ENCODE measurements at regions not wholly inside any gene's neighbourhood (a gene's known extent, or its start where the extent isn't known, plus 50 kb on each side); places are given as distances from the start of the nearest gene placed in this dataset.

DNA sequence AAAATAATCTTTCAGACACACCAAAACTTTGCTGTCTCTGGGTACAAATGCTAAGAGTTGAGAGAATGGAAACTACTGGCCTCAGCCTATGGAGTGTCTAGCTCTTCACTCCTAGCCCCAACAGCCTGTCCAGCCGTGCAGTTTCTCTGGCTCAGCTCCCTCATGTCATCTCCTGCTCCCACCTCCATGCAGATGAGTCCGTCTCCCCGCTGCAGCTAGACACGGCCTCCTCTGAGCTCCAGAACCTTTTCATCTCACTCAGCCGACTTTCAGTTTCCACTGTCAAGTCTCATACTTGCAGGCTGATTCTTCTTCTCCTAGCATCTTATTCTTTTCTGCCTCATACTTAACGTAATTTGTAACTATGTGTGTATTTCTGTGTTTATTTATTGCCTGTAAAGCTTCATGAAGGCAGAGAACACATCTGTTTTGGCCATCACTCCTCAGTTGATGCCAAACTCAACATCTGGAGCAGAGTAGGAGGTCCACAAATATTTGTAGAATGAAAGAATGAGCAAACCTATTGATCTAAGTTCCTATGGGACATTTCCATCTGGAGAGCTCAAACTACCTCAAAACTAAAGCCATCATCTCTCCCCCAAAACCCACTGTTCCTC lies 139.8 kb upstream of the PWP1 start:
- peaks cover 2% of the 10 kb centered on the region; the same call in 1 of the 2 replicates for H3K9me3 ChIP-seq (ENCODE audit: insufficient read depth, low read depth, low read length)
- H3K79me2 ChIP-seq (ENCODE audit: insufficient read depth, low read length): no peaks in the 10 kb centered on the region
- H4K20me1 ChIP-seq (ENCODE audit: insufficient read depth, low read length, poor library complexity, severe bottlenecking): no peaks in the 10 kb centered on the region
- no peak overlapping the region for H3K4me2 ChIP-seq (ENCODE audit: low read depth, low read length, poor library complexity, severe bottlenecking)
- H2AFZ ChIP-seq (ENCODE audit: low read length): no peak overlapping the region
- no peaks in the 10 kb centered on the region for H3F3A ChIP-seq (ENCODE audit: low read depth)
- no peaks in the 10 kb centered on the region for H3K27me3 ChIP-seq (ENCODE audit: insufficient read depth, low read length, poor library complexity, severe bottlenecking)
- no peak overlapping the region for H3K9ac ChIP-seq (ENCODE audit: low read depth, low read length, poor library complexity, severe bottlenecking)
- no peak overlapping the region for H3K4me3 ChIP-seq (ENCODE audit: low read length, poor library complexity, severe bottlenecking)
- peaks cover 7% of the 10 kb centered on the region; the same call in 1 of the 2 replicates for H3K36me3 ChIP-seq (ENCODE audit: insufficient read depth, low read length)
- peaks cover 5% of the 10 kb centered on the region for H3K4me1 ChIP-seq (ENCODE audit: insufficient read depth, low read length, poor library complexity, severe bottlenecking)
- H3K9me2 ChIP-seq (replicated peaks; ENCODE audit: low read depth, low read length): no peaks in the 10 kb centered on the region
- TF ChIP-seq EZH2phosphoT487 (IDR thresholded peaks at IDR 0.05; ENCODE audit: borderline replicate concordance): no peak
- TF ChIP-seq, protein P1, sequence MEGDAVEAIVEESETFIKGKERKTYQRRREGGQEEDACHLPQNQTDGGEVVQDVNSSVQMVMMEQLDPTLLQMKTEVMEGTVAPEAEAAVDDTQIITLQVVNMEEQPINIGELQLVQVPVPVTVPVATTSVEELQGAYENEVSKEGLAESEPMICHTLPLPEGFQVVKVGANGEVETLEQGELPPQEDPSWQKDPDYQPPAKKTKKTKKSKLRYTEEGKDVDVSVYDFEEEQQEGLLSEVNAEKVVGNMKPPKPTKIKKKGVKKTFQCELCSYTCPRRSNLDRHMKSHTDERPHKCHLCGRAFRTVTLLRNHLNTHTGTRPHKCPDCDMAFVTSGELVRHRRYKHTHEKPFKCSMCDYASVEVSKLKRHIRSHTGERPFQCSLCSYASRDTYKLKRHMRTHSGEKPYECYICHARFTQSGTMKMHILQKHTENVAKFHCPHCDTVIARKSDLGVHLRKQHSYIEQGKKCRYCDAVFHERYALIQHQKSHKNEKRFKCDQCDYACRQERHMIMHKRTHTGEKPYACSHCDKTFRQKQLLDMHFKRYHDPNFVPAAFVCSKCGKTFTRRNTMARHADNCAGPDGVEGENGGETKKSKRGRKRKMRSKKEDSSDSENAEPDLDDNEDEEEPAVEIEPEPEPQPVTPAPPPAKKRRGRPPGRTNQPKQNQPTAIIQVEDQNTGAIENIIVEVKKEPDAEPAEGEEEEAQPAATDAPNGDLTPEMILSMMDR (conservative IDR thresholded peaks at IDR 0.05; ENCODE audit: low read length): no peak

DNA sequence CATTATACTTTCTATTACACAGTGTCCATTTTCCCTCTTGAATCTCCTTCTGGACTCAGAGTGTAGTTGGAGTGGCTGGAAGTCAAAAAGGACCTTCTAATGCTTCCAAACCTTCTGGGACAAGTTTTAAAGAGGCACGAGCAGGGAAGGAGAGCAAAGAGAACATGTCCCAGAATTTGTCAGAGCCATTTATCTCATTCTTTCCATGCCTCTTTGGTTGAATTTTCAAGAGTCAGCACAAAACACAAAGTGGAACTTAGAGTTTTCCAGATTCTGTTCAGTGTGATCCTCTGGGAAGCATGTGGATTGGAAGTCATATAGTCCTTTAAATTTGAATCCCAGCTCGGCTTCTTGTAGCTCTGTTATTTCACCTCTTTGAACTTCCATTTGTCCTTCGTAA lies 138.2 kb upstream of the PWP1 start:
- H3K79me2 ChIP-seq (ENCODE audit: insufficient read depth, low read length): no peaks in the 10 kb centered on the region
- no peak overlapping the region; the same call in 1 of the 2 replicates for H2AFZ ChIP-seq (ENCODE audit: low read length)
- no peaks in the 10 kb centered on the region for H3K9me2 ChIP-seq (replicated peaks; ENCODE audit: low read depth, low read length)
- H3K36me3 ChIP-seq (ENCODE audit: insufficient read depth, low read length): peaks cover 7% of the 10 kb centered on the region; the same call in 1 of the 2 replicates
- no peak overlapping the region for H3K4me3 ChIP-seq (ENCODE audit: low read length, poor library complexity, severe bottlenecking)
- TF ChIP-seq, protein P1 (conservative IDR thresholded peaks at IDR 0.05; ENCODE audit: low read length): no peak
- no peak for TF ChIP-seq EZH2phosphoT487 (IDR thresholded peaks at IDR 0.05; ENCODE audit: borderline replicate concordance)
- H3K4me1 ChIP-seq (ENCODE audit: insufficient read depth, low read length, poor library complexity, severe bottlenecking): no peaks in the 10 kb centered on the region
- H3F3A ChIP-seq (ENCODE audit: low read depth): no peaks in the 10 kb centered on the region
- no peak overlapping the region for H3K4me2 ChIP-seq (ENCODE audit: low read depth, low read length, poor library complexity, severe bottlenecking)
- H3K9me3 ChIP-seq (ENCODE audit: insufficient read depth, low read depth, low read length): peaks cover 2% of the 10 kb centered on the region; the same call in 1 of the 2 replicates
- H4K20me1 ChIP-seq (ENCODE audit: insufficient read depth, low read length, poor library complexity, severe bottlenecking): no peaks in the 10 kb centered on the region
- H3K9ac ChIP-seq (ENCODE audit: low read depth, low read length, poor library complexity, severe bottlenecking): no peak overlapping the region
- no peaks in the 10 kb centered on the region for H3K27me3 ChIP-seq (ENCODE audit: insufficient read depth, low read length, poor library complexity, severe bottlenecking)

GRCh38 chr12:107549651-107550480 lies 135.7 kb upstream of the PWP1 start:
- Histone ChIP-seq H3F3A (ENCODE audit: low read depth) (no peaks in the 10 kb centered on the region), H3K79me2 (ENCODE audit: insufficient read depth, low read length) (no peaks in the 10 kb centered on the region), H3K4me3 (ENCODE audit: low read length, poor library complexity, severe bottlenecking) (no peak overlapping the region), H3K9me3 (ENCODE audit: insufficient read depth, low read depth, low read length) (peaks cover 2% of the 10 kb centered on the region; the same call in 1 of the 2 replicates), H3K36me3 (ENCODE audit: insufficient read depth, low read length) (peaks cover 7% of the 10 kb centered on the region; the same call in 1 of the 2 replicates), H3K9me2 (replicated peaks; ENCODE audit: low read depth, low read length) (no peaks in the 10 kb centered on the region), H3K4me1 (ENCODE audit: insufficient read depth, low read length, poor library complexity, severe bottlenecking) (no peaks in the 10 kb centered on the region), H3K27me3 (ENCODE audit: insufficient read depth, low read length, poor library complexity, severe bottlenecking) (no peaks in the 10 kb centered on the region), H4K20me1 (ENCODE audit: insufficient read depth, low read length, poor library complexity, severe bottlenecking) (no peaks in the 10 kb centered on the region), H3K4me2 (ENCODE audit: low read depth, low read length, poor library complexity, severe bottlenecking) (no peak overlapping the region), H3K9ac (ENCODE audit: low read depth, low read length, poor library complexity, severe bottlenecking) (no peak overlapping the region), H2AFZ (ENCODE audit: low read length) (no peak overlapping the region)
- TF ChIP-seq, protein P1 (conservative IDR thresholded peaks at IDR 0.05; ENCODE audit: low read length): no peak
- no peak for TF ChIP-seq EZH2phosphoT487 (IDR thresholded peaks at IDR 0.05; ENCODE audit: borderline replicate concordance)
